Renal cortex interstitium (tissue), 11 donors: ENCODE measurements at regions not wholly inside any gene's neighbourhood (a gene's known extent, or its start where the extent isn't known, plus 50 kb on each side); places are given as distances from the start of the nearest gene placed in this dataset.

ENCODE experiments used
- DNase-seq, 11 donors: peaks; one replicate each; pipeline ENCODE4 v3.0.0-alpha.2; 2013; ENCODE audit warnings: low read depth in 9 of 11, low spot score in 4 of 11; ENCODE audit errors: extremely low read depth in 1 of 11

DNA sequence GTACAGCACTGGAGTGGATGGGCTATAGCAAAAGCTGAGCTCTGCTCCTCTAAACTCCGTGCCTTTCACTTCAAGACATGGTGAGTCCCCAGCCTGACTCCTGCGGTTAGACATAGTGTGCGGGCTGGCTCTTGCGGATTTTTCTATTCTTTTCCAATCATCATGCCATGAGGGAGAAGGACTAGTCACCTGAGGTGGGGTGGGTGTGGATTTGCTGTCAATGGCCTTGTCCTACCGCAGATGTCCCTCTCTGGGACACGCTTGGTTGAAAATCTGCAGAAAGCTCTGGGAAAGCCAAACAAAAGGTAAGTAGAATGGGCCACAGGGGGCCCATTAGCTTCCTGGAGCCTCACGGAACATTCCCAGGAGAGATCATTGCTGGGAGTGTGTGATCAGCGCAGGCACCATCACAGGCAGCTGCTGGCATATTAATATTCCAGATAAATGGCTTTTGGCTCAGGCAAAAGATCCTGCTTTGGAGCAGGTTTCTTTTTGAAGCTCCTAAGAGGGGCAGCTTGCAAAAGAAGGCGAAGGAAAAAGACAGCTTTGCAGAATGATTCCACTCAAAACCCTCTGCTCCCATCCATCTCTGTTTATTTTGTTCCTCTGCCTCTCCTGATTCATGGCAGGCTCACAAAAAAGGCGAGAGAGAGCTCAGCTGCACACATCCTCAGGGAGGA lies 509.0 kb upstream of the ZMIZ1 start:
- no peak for DNase-seq

GRCh38 chr10:78560341-78560688 lies 508.5 kb upstream of the ZMIZ1 start:
- DNase-seq: no peak

GRCh38 chr10:78563314-78563713 lies 505.5 kb upstream of the ZMIZ1 start:
- no peak for DNase-seq

- no peak for DNase-seq
Observed at GRCh38 chr10:78565841-78566240, 502.9 kb upstream of the ZMIZ1 start.

DNA sequence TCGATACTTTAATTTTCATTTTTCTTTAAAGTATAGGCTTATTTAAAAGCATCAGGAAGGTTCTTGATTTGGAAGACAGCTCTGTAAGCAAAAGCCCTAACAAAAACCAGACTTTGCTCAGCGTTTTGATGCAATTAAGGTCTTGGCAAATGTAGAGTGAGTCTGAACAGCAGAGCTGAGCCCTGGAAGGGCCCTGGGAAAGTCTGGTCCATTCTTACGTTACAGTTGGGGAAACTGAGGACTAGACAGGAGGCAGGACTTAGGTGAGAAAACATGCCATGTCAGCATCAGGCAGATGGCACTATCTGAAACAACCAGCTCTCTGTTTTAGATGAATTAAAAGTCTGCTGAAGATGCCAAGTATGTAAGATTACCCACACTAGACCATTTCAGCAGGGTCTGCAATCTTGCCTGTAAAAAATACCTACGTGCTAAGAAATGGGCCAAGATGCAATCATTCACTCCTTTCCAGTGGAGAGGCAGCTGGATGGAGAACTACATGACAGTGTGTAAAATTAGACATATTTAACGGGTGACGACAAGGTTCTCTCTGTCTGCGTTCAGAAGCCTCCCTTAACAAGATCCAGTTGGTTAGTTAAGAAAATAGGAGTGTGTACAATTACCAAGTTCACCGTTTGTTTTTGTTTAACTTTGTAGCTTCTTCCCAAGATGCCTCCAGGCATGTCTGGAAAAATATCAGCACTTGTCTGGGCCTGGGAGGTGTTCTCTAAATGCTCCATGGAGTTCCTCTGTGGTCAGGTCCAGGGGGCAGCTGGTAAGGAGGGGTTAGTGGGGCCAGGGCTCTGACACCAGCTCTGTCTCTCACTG lies 502.3 kb upstream of the ZMIZ1 start:
- peak in 1 of 11 donors; percentile 59 for DNase-seq

DNA sequence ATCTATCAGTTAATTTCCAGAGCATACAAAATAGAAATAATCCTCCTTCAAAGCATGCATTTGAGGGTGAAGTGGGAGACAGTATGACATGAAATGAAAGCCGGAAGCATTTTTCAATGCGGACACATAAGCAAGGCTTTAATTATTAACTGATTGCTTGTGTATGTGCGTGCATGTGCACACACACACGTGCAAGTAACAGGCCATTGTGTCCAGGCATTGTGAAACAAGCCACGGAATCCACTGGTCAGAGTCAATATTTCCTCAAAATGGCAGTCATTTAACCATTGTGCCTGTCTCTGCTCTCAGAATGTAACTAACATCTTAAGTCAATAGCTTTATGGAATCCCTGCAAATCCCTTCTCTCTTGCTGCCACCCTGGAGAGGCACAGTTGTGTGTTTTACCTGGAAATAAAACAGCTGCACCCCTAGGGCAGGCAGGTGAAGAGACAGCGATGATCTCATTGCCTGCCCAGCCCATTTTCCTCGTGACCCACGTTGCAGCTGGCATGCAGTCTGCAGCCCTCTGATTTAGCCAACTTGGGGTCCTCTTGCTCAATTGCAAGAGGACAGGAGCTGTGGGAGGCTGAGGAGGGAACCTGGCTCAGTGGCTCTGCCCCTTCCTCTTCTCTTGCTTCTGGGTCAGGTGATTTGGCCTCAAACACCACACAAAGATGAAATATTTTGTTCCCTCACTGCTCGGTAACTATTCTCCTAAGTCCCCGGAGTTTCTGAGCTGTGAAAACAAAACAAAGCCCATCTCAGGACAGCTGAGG lies 500.9 kb upstream of the ZMIZ1 start:
- DNase-seq: no peak

GRCh38 chr10:78568620-78569019 lies 500.1 kb upstream of the ZMIZ1 start:
- no peak for DNase-seq

DNA sequence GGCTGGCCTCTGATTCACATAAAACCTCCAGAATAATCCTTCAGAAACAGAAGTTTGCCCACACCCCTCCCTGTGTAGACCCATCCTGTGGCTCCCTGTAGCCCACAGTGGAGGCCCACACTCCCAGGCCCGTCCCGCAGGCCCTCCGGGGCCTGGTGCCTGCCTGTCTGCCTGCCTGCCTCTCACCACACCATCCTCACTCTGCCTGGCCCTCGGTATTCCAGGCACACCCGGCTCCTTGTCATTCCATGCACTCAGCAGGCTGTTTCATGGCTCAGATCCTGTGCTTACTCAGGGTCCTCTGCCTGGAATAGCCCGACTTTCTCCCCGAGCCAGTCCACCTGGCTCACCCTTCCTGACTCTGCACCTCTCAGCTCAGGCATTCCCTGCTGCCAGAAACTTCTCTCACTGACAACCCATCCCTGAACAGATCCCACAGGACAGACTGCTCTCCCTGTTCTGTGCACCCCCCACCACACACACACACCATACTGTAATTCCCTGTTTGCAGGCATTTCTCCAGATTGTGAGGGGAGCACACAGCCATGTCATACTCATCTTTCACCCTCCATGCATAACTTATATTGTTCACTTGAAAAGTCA lies 498.0 kb upstream of the ZMIZ1 start:
- DNase-seq: no peak

GRCh38 chr10:78571286-78571685 lies 497.5 kb upstream of the ZMIZ1 start:
- DNase-seq: no peak

DNA sequence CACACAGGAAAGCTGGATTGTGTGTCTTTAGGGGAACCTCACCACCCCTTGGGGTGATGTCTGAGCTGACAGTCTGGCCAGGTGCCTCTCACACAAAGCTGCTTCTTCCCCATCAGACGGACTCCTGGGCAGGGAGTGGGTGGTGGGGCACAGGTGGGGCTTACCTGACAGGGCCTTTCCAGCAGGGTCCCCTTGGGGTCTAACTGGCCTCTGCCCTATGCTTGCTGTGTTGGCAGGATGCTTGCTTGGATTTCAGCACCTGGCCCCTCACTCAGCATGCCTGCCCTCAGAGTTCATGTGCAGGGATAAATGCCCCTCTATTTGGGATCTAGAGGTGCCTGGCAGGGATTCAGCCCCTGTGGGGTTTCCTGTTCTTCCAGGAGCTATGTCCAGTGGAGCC lies 496.9 kb upstream of the ZMIZ1 start:
- no peak for DNase-seq

- no peak for DNase-seq
Observed at GRCh38 chr10:78572565-78572964, 496.2 kb upstream of the ZMIZ1 start.

GRCh38 chr10:78574547-78574946 lies 494.2 kb upstream of the ZMIZ1 start:
- DNase-seq: no peak

GRCh38 chr10:78575400-78575799 lies 493.4 kb upstream of the ZMIZ1 start:
- no peak for DNase-seq

DNA sequence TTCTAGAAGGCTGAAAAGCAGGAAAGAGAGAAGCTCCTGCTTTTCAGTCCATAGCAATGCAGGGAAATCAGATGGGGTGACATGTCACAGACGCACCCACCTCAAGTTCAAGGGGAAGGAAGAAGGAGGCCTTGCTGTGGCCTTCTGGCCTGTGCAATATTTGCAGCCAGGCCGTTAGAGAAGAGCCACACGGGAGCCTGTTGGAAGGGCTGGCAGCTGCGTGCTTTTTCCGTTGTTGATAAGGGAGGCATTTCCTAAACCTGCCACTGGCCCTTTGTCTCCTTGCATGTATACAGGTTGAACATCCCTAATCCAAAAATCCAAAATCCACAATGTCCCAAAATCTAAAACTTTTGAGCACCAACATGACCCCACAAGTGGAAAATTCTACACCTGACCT lies 492.5 kb upstream of the ZMIZ1 start:
- no peak for DNase-seq

DNA sequence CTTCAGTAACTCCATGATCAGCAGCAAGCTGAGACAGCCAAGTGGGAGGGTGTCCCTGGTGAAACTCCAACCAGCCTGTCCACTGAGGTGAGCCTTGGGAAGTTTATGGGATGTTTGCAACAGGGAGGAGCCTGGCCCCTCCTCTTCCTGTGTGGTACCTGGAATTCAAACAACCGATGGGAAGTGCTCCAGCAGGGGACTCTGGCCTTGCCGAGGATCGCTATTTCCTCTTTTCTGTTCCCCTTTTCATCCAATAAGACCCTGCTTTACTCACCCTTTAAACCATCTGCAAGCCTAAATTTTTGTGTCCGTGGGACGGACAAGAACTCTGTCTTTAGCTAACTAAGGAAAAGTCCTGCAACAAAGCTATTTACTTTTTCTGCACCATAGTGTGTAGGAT lies 491.1 kb upstream of the ZMIZ1 start:
- DNase-seq: no peak

GRCh38 chr10:78578929-78579328 lies 489.8 kb upstream of the ZMIZ1 start:
- no peak for DNase-seq

GRCh38 chr10:78579576-78579975 lies 489.2 kb upstream of the ZMIZ1 start:
- no peak for DNase-seq

- DNase-seq: no peak
Observed at GRCh38 chr10:78579995-78580394, 488.8 kb upstream of the ZMIZ1 start.

- no peak for DNase-seq
Observed at GRCh38 chr10:78581133-78581694, 487.6 kb upstream of the ZMIZ1 start.
